Mesodermal cell (in vitro differentiated cells): ENCODE measurements at regions not wholly inside any gene's neighbourhood (a gene's known extent, or its start where the extent isn't known, plus 50 kb on each side); places are given as distances from the start of the nearest gene placed in this dataset.

Source experiments
- H3K27ac ChIP-seq: 2 replicates; pipeline ENCODE4 v1.7.0; 2013; ENCODE audit warnings: mild to moderate bottlenecking, low read depth, low read length, moderate library complexity; ENCODE audit not compliant: severe bottlenecking
- H3K36me3 ChIP-seq: 2 replicates; pipeline ENCODE4 v1.7.1; 2013; ENCODE audit warnings: mild to moderate bottlenecking, low read length, moderate library complexity; ENCODE audit not compliant: control insufficient read depth, insufficient read depth
- H3K4me1 ChIP-seq: one replicate; pipeline ENCODE4 v1.7.1; 2013; ENCODE audit warnings: mild to moderate bottlenecking, low read length; ENCODE audit not compliant: insufficient read depth, control insufficient read depth, poor library complexity, severe bottlenecking
- H3K4me3 ChIP-seq: 2 replicates; pipeline ENCODE4 v1.7.0; 2013; ENCODE audit warnings: low read length, control low read depth, mild to moderate bottlenecking; ENCODE audit not compliant: insufficient read depth, poor library complexity, severe bottlenecking; ENCODE audit errors: extremely low read depth
- H3K9me3 ChIP-seq: 2 replicates; pipeline ENCODE4 v1.7.1; 2013; ENCODE audit warnings: mild to moderate bottlenecking, low read length, moderate library complexity; ENCODE audit not compliant: control insufficient read depth
- WGBS, 2 experiments: methylation state at CpG; one replicate each; pipeline ENCODE4 v1.1.5; 2013; ENCODE audit warnings: missing lambda C conversion rate in 2 of 2; ENCODE audit not compliant: insufficient coverage in 2 of 2; 5-methylcytosine and 5-hydroxymethylcytosine counted together

DNA sequence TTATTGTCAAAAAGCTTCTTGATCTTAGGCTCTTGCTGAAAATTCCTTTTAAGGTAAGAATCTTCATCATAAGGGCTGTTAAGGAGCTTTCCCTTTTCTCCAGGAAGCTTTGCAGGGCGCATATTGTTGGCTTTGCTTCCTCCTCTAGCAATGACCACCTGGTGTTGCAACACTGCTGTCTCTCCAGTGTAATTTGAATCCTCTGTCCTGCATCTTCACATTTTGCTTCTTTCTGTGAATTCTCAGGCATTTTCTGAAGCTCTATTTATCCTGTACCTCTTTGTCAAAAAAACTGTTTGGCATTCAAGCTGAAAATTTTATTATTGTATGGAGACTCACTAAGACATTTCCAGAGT, 533.1 kb upstream of the CHAC2 start:
- H3K27ac ChIP-seq = no peak overlapping the region
- no peak overlapping the region for H3K4me3 ChIP-seq
- H3K4me1 ChIP-seq = no peaks in the 10 kb centered on the region
- no peaks in the 10 kb centered on the region for H3K36me3 ChIP-seq
- WGBS, 2 experiments = 18 to 57% methylated on average over 1 of the region's 1 CpG
- no peaks in the 10 kb centered on the region for H3K9me3 ChIP-seq

DNA sequence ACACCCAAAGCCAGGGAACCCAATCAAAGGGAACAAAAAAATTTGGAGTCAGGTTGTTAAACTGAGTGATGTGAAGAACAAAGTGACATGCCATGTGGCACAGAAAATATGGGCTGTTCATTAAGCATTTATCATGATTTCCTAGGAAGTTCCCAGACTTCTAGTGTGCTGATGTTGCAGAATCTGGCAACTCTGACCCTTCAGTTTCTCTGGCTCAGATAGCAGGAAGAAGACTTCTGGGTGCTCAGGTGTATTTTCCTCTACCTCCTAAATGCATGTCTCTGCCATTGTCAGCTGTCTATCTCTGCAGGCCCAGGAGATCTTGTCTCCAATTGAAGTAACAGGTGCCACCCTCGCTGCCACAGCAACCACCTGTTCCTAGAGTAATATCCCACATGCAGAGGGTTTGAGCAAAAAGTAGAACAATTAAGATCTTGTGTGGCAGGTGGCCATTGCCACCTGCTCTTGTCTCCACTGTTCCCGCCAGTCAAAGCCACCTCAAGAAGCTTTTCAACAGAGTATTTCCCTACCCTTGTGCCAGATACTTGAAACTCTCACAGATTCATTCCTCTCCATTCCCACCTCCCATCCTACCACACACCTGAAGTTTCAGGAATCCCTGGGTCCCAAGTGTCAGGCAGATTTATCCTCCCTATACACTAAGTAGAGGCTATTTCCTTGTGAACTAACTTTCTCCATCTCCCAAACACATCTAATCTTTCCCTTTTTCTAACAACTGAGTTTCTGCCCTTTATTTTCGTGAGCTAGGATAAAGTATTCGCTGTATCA, 533.7 kb upstream of the CHAC2 start:
- Histone ChIP-seq H3K4me3 (no peak overlapping the region), H3K27ac (no peak overlapping the region), H3K9me3 (no peaks in the 10 kb centered on the region), H3K4me1 (no peaks in the 10 kb centered on the region), H3K36me3 (no peaks in the 10 kb centered on the region)
- 79 to 89% methylated on average over 2 to 3 of the region's 4 CpGs for WGBS, 2 experiments

DNA sequence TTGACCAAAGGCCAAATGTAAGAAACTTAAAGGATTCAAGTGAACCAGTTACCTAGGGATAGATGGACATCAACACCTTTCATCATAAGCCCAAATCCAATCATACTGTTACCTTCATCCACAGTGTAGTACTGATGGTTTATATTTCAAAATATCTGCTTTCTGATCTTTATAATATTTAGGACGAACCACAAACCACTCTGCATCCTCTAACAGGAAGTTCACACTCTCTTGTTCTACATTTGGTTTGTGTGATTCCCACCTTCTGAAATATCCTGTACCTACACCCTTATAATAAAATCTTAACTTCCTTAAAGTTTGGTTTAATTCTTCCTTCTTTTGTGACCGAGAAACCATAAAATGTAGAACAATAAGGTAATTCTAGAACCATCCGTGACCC, 535.7 kb upstream of the CHAC2 start:
- H3K4me1 ChIP-seq = no peaks in the 10 kb centered on the region
- H3K27ac ChIP-seq = no peak overlapping the region
- 90% methylated on average over 2 of the region's 3 CpGs; no CpG with 5 or more reads in 1 of the 2 experiments for WGBS, 2 experiments

DNA sequence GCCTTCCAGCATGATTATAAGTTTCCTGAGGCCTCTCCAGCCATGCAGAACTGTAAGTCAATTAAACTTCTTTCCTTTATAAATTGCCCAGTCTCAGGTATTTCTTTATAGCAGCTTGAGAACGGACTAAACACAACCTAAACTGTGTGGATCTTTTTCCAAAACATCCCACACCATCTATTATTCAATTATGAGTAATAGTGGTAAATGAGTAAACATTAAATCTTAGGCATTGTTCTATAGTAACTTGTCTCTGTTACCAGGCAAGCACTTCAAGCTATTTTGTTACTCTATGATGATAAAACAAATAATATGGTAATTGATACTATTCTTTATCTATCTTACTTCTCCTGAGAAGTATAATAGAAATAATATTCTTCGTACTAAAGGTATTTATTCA, 536.9 kb upstream of the CHAC2 start:
- Histone ChIP-seq H3K9me3 (no peaks in the 10 kb centered on the region), H3K4me1 (no peaks in the 10 kb centered on the region), H3K36me3 (no peaks in the 10 kb centered on the region), H3K4me3 (no peak overlapping the region), H3K27ac (no peak overlapping the region)
- no CpG with 5 or more reads among the region's 2 CpGs for WGBS, 2 experiments

More for the DNA sequence above, 535.7 kb upstream of the CHAC2 start:
- Histone ChIP-seq H3K4me3 (no peak overlapping the region), H3K9me3 (no peaks in the 10 kb centered on the region), H3K36me3 (no peaks in the 10 kb centered on the region)

DNA sequence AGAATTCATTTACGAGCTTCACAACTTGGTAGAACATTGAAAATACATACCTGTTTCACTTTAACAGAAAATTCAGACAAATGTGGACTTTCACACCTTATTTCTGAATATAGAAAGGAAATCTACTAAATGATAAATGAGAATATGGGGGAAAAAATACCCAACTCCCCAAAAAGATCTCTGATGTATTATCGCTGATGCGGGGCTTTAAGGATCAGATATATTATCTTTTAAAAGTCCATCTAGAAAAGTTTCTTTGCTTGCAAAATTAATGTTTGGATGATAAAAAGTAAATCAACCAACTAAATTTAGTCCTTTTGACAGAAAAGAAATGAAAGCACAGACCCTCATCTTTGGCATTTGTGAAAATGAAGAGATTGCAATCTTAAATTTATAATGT, 540.1 kb upstream of the CHAC2 start:
- Histone ChIP-seq H3K27ac (no peak overlapping the region), H3K4me3 (no peak overlapping the region), H3K4me1 (no peaks in the 10 kb centered on the region), H3K36me3 (no peaks in the 10 kb centered on the region), H3K9me3 (no peaks in the 10 kb centered on the region)
- WGBS, 2 experiments = no CpG with 5 or more reads among the region's 3 CpGs

DNA sequence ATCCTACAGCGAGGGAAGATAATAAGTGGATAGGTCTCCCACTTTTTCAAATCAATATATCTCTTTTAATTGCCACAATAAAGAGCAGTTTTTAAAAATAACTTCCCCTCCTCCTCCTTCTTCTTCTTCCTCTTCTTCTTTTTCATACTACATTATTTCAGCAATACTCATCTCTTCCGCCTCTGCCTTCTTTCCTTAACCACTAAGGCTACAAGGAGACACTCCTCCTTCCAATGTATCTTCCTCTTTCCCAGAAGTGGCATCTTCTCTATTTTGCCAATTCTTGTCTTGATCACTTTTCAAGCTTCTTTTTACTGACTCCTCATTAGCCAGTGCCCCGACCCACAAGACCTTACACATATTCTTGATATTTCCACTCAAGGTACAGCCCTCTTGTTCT, 546.6 kb upstream of the CHAC2 start:
- Histone ChIP-seq H3K27ac (no peak overlapping the region), H3K36me3 (no peaks in the 10 kb centered on the region), H3K9me3 (no peaks in the 10 kb centered on the region), H3K4me1 (no peaks in the 10 kb centered on the region), H3K4me3 (no peak overlapping the region)
- 78 to 89% methylated on average over 1 of the region's 3 CpGs for WGBS, 2 experiments

DNA sequence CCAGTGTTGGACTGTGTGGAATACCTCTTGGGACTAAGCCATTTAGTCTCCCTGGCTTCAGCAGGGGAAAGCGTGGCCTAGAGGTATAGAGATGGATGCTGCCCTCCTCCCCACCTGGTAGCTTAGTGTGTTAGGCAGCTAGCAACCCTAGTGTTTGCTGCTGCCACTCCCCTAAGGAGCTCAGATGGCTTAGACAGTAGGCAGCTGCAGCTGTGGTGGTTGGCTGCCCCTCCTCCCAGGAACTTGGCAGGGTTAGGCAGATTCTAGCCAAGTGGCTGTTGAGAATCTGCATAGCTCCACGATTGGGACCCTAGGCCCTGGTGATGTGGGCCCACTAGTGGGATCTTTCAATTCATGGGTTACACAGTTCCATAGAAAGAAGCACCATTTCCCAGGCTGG, 550.4 kb upstream of the CHAC2 start:
- H3K4me3 ChIP-seq = no peak overlapping the region
- H3K27ac ChIP-seq = no peak overlapping the region
- 100% methylated on average over 1 of the region's 2 CpGs; no CpG with 5 or more reads in 1 of the 2 experiments for WGBS, 2 experiments
- no peaks in the 10 kb centered on the region for H3K4me1 ChIP-seq
- H3K9me3 ChIP-seq = no peaks in the 10 kb centered on the region
- no peaks in the 10 kb centered on the region for H3K36me3 ChIP-seq

DNA sequence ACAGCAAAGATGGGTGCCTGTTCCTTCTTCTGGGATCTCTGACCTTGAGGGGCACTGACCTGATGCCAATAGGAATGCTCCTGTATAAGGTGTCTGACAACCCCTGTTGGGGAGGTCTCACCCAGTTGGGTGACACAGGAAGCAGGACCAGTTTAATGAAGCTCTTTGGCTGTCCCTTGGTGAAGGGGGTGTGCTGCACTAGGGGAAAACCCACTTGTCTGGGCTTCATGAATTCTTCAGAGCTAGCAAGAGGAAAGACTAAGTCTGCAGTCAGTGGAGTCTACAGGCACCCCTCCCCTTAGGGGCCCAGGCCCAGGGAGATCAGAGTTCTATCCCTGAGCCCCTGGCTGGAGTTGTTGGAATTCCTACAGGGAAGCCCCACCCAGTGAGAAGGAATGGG, 550.8 kb upstream of the CHAC2 start:
- Histone ChIP-seq H3K4me1 (no peaks in the 10 kb centered on the region), H3K36me3 (no peaks in the 10 kb centered on the region), H3K9me3 (no peaks in the 10 kb centered on the region), H3K4me3 (no peak overlapping the region), H3K27ac (no peak overlapping the region)

DNA sequence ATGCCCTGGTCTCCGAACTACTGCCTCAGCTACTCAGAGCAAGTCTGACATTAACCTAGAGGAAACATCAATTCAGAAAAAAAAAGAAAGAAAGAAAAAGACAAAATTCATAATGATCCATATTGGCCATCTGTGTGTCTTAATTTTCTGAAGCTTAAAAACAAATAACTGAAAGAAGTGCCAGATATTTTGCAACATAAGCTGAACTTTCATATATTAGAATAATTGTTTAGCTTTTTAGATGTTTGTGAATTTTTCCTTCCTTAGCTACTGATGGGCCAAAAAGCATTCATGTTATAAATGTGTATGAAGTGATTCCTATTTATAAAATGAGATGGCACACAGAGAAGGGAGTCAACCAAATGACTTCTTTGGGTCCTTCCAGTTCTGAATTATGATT, 555.0 kb upstream of the CHAC2 start:
- no peaks in the 10 kb centered on the region for H3K4me1 ChIP-seq
- no peak overlapping the region for H3K4me3 ChIP-seq
- H3K27ac ChIP-seq = no peak overlapping the region
- no peaks in the 10 kb centered on the region for H3K9me3 ChIP-seq
- H3K36me3 ChIP-seq = no peaks in the 10 kb centered on the region
- no CpG with 5 or more reads among the region's 1 CpG for WGBS, 2 experiments

DNA sequence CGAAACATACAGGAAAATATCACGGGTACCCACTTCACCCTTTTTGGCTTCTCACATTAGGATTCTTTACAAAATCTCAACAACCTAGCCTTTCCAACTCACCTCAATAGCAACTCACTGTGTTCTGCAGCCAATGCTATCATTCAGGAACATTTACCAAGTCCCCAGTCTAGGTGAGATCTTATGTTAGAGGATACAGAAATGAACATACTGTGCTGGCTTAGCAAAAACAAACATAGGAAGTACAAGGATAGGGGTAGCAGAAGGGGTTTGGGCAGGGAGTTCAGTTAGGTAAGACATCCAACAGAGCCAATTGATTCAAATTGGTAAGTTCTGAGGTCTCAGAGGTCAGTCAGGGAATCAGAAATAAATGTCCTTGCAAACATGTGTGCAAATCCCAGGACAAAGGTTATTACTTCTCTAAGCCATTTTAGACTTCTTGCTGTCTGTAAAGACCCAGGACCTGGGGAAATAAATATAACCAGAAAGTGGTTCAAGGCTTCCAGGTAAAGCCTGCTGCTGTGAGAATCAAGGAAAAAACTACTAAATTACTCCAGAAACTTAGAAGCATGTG, 556.3 kb upstream of the CHAC2 start:
- H3K9me3 ChIP-seq = no peaks in the 10 kb centered on the region
- WGBS, 2 experiments = no CpG with 5 or more reads among the region's 2 CpGs
- no peak overlapping the region for H3K27ac ChIP-seq
- H3K36me3 ChIP-seq = no peaks in the 10 kb centered on the region
- H3K4me3 ChIP-seq = no peak overlapping the region
- H3K4me1 ChIP-seq = no peaks in the 10 kb centered on the region

DNA sequence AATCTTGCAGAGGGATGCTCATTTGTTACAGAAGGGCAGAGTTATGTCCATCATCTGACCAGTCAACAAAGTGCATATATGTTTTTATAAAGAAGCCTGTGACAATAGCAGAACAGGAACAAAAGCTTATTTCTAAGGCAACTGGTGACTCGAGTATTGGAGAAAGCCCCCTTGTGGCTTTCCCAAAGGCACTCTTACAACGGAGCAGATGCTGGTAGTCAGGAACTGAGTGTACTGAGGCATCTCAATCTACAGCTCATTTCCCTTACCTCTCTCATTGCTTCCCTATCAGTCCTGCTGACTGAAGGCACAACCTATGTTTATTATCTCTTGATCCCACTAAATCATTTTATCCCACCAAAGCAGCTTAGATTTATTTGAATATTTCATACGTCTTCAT, 557.1 kb upstream of the CHAC2 start:
- Histone ChIP-seq H3K36me3 (no peaks in the 10 kb centered on the region), H3K4me3 (no peak overlapping the region), H3K27ac (no peak overlapping the region), H3K4me1 (no peaks in the 10 kb centered on the region), H3K9me3 (no peaks in the 10 kb centered on the region)
- 34 to 36% methylated on average over 2 of the region's 3 CpGs for whole genome bisulfite sequencing, 2 experiments
